B cell (primary cell): ENCODE measurements at regions not wholly inside any gene's neighbourhood (a gene's known extent, or its start where the extent isn't known, plus 50 kb on each side); places are given as distances from the start of the nearest gene placed in this dataset.

Source experiments
- EZH2 ChIP-seq: IDR thresholded peaks from 2 replicates; pipeline ENCODE4 v1.6.1; 2012; ENCODE audit warnings: borderline replicate concordance, low read depth, mild to moderate bottlenecking, moderate library complexity, low read length; ENCODE audit not compliant: insufficient read depth, poor library complexity, severe bottlenecking
- TF ChIP-seq, protein P1 (sequence below): fragments of 200-600 bp; IDR thresholded peaks from one replicate; pipeline ENCODE4 v1.8.0; 2022; ENCODE audit warnings: antibody characterized with exemption, mild to moderate bottlenecking

DNA sequence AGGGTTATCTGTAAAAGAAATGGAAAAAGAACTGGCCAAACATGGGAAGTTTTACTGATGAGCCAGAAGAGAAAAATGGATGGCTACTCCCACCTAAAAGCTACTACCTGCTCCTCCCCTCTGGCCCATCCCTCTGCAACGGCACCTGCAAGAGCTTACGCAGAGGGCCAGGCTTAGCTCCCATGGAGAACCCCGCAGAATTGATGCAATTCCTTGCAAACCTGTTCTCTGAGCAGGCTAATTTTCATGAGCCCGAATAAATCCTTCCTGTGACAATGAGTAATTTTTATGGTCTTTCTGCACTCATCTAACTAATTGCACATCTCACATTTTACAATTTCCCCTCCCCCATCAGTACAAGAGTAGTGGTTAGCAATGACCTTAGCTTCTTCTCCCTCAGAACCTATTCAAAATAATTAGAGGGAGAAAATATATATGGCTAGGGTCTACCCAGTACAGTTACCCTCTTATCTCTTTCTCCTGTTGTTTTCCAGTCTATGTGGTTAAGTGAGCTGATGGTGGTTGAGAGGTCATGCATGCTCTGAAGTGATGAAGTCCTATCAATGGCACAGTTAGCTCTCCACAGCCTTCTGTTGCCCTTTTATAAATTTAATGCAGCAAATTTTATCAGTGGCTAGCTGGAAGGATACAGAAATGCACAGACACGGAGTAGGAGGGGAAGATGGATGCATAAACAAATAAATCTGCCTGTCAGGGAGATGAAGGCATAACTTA lies 67.7 kb upstream of the NTF3 start:
- TF ChIP-seq EZH2 = no peak
- TF ChIP-seq, protein P1, sequence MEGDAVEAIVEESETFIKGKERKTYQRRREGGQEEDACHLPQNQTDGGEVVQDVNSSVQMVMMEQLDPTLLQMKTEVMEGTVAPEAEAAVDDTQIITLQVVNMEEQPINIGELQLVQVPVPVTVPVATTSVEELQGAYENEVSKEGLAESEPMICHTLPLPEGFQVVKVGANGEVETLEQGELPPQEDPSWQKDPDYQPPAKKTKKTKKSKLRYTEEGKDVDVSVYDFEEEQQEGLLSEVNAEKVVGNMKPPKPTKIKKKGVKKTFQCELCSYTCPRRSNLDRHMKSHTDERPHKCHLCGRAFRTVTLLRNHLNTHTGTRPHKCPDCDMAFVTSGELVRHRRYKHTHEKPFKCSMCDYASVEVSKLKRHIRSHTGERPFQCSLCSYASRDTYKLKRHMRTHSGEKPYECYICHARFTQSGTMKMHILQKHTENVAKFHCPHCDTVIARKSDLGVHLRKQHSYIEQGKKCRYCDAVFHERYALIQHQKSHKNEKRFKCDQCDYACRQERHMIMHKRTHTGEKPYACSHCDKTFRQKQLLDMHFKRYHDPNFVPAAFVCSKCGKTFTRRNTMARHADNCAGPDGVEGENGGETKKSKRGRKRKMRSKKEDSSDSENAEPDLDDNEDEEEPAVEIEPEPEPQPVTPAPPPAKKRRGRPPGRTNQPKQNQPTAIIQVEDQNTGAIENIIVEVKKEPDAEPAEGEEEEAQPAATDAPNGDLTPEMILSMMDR = no peak
